GM10248 (cell line): ENCODE measurements at regions not wholly inside any gene's neighbourhood (a gene's known extent, or its start where the extent isn't known, plus 50 kb on each side); places are given as distances from the start of the nearest gene placed in this dataset.

Source experiments
- CTCF ChIA-PET: fragments of 300-600 bp; sonication (Branson Sonifier 250); formaldehyde crosslinking; extraction: SDS; loops from one replicate; lab custom pipeline; 2021; ENCODE audit warnings: antibody characterized with exemption; lab: Yijun Ruan, JAX
- POLR2A ChIA-PET: fragments of 350-650 bp; sonication (Branson Sonifier 250); formaldehyde crosslinking; extraction: SDS; loops from one replicate; lab custom pipeline; 2020; ENCODE audit warnings: antibody characterized with exemption; lab: Yijun Ruan, JAX
- DNase-seq: peaks from one replicate; pipeline ENCODE4 v3.0.0; 2012; ENCODE audit errors: extremely low spot score
- TF ChIP-seq, protein P1 (sequence below): IDR thresholded peaks from 2 replicates; pipeline ENCODE4 v1.5.1; 2012; ENCODE audit warnings: mild to moderate bottlenecking, low read depth; ENCODE audit errors: extremely low read depth, missing control alignments, control extremely low read depth

DNA sequence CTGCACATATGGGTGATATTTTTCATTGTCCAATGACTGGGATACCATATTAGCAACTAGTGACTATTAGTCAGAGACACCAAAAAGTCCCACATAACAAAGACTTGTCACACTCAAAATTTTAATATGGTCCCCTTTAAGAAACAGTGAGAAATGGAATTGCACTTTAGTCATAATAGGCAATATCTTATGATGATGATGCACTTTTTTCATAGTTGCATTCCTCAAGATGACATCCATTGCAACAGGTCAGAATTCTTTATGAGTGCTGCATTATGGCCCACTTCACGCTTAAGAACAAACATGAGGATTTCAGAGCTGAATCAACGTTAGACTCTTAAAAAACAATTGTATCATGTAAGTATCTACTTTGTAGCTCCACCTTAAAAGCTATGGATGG, 608.4 kb upstream of the HTR2C start:
- TF ChIP-seq, protein P1, sequence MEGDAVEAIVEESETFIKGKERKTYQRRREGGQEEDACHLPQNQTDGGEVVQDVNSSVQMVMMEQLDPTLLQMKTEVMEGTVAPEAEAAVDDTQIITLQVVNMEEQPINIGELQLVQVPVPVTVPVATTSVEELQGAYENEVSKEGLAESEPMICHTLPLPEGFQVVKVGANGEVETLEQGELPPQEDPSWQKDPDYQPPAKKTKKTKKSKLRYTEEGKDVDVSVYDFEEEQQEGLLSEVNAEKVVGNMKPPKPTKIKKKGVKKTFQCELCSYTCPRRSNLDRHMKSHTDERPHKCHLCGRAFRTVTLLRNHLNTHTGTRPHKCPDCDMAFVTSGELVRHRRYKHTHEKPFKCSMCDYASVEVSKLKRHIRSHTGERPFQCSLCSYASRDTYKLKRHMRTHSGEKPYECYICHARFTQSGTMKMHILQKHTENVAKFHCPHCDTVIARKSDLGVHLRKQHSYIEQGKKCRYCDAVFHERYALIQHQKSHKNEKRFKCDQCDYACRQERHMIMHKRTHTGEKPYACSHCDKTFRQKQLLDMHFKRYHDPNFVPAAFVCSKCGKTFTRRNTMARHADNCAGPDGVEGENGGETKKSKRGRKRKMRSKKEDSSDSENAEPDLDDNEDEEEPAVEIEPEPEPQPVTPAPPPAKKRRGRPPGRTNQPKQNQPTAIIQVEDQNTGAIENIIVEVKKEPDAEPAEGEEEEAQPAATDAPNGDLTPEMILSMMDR = no peak
- CTCF ChIA-PET = no interaction called here
- POLR2A ChIA-PET = no interaction called here
- no peak for DNase-seq

DNA sequence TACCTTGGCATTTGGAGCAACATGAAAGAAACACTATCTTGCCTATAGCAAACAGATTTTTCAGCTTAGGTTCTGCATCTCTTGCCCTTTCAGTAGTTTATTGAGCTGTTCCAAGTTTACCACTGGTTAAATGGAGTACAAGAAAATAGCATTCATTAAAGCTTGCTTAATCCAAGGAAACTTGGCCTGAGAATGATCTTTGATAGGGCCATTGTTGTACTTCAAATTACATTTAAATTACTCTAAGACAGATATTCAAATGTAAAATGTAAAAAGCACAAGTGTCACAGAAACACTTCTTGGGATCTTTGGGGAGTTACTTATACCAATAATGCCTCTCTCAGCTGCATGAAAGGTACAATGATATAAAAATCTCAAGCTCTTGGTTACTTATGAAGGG, 609.0 kb upstream of the HTR2C start:
- ChIA-PET CTCF (no interaction called here), POLR2A (no interaction called here)
- TF ChIP-seq, protein P1 = no peak
- no peak for DNase-seq

DNA sequence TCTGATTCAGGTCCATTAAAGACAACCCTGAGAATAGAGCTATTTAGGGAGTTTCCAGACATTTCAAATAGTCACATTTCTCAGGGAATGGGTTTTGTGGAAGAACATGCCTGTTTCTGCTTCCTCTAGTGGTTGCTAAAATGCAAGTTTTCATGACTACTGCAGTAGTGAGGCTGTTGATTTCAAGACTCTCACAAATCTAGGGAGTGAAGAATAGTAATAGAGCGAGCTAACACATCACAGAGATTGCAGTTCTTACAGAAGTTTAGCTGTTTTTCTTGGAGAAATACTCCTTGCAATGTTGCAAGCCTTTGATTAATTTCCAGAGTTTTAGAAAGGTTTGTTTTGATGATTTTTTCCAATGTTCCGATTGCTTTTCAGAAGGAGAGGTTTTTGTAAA, 610.2 kb upstream of the HTR2C start:
- CTCF ChIA-PET = interaction anchor here (1.2 kb wide), 1 partner anchor 11 kb away, joined by 3 read pairs; no protein-coding TSS in a partner anchor

DNA sequence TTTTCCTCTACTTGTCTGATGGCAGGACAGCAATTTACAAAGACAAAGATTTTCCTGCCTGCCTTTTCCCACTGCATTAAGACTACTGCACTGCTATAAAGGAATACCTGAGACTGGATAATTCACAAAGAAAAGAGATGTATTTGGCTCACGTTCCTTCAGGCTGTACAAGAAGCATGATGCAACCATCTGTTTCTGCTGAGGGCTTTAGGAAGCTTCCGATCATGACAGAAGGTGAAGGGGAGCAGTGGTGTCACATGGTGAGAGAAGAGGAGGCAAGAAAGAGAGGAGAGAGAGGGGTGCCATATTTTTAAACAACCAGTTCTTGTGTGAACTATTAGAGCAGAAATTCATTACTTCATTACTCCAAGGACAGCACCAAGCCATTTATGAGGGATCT, 617.1 kb upstream of the HTR2C start:
- CTCF ChIA-PET = no interaction called here
- no peak for DNase-seq
- POLR2A ChIA-PET = no interaction called here
- TF ChIP-seq, protein P1 = no peak

More for the DNA sequence above, 610.2 kb upstream of the HTR2C start:
- no peak for DNase-seq
- TF ChIP-seq, protein P1 = no peak
- POLR2A ChIA-PET = no interaction called here

DNA sequence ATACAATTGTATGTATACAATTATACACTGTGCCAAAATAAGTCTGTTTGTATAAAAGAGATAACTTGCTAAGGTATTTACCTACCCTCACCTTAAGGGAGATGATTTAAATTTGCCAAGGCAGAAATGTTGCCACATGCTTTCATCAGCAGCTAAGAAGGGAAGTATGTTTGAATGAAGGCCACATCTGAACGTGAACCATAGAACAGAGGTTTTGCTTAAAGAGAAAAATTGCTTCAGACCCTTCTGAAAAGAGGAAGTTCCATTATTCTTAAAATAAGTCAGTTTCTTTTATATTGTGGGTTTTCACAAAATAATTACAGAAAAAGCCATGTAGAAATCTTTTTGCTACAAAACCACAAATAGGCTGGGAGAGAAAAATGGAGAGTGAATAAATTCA, 621.5 kb upstream of the HTR2C start:
- TF ChIP-seq, protein P1 = no peak
- DNase-seq = no peak
- CTCF ChIA-PET = interaction anchor here (1.4 kb wide), 1 partner anchor 11 kb away, joined by 3 read pairs; no protein-coding TSS in a partner anchor
- POLR2A ChIA-PET = no interaction called here

DNA sequence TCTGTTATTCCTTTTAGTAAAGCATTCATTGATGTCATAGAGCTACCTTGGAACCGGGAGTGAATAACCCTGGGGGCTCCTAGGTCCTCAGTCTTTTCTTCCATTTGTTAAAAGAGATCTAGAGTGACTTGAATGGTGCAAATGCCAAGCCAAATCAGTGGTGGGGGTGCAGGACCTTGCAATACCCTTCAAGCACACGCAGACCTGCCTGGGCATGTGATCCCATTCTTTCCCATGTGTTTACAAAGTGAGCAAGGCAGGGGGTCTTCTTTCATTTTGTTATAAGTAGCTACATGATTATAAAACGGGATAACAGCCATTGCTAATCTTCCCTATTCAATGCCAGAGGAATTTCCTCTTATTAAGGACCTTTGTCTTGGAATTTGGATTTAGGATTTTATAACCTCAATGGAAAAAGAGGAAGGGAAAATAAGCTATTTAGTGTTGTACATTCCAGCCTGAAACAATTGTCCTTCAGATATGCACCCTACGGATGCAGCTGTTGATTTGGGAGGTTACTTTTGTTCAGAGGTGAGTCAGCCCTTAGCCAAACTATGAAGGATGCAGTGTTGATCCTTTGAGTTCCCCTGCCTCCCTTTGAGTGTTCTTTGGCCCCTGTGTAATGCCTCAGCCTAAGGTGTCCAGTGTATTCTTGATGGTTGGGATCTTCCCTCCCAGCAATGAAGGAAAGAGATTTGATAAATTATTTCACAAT, 623.8 kb upstream of the HTR2C start:
- TF ChIP-seq, protein P1 = no peak
- ChIA-PET CTCF (no interaction called here), POLR2A (no interaction called here)
- no peak for DNase-seq
